ENCODE measurements at regions not wholly inside any gene's neighbourhood (a gene's known extent, or its start where the extent isn't known, plus 50 kb on each side); places are given as distances from the start of the nearest gene placed in this dataset.
"Not testable (repeated sequence)": the region's sequence is repeated elsewhere in the genome, so short reads cannot be mapped to it uniquely, and the experiment has no call there.

GRCh38 chr20:25772437-25772836 lies 75.8 kb upstream of the ZNF337 start:
- DNase-seq = not testable (repeated sequence)

- DNase-seq = not testable (repeated sequence)
Observed at GRCh38 chr20:25771818-25772217, 75.2 kb upstream of the ZNF337 start.

- no peak for DNase-seq
Observed at GRCh38 chr20:25761596-25761995, 64.9 kb upstream of the ZNF337 start.

- not testable (repeated sequence) for DNase-seq
Observed at GRCh38 chr20:25761046-25761445, 64.4 kb upstream of the ZNF337 start.

- DNase-seq = peak; percentile 54
Observed at GRCh38 chr20:25750765-25751696, 54.4 kb upstream of the ZNF337 start.

- DNase-seq = no peak
Observed at GRCh38 chr20:25750220-25750764, 53.6 kb upstream of the ZNF337 start.

GRCh38 chr20:25749649-25750048 lies 53.0 kb upstream of the ZNF337 start:
- no peak for DNase-seq

Data from stimulated activated CD4-positive, alpha-beta T cell treated with anti-CD3 and anti-CD28 coated beads, Interleukin-12 subunit alpha, Interleukin-12 subunit beta, amount 100 ng/mL, for 4 hours (primary cell).